ENCODE measurements at regions not wholly inside any gene's neighbourhood (a gene's known extent, or its start where the extent isn't known, plus 50 kb on each side); places are given as distances from the start of the nearest gene placed in this dataset.

DNA sequence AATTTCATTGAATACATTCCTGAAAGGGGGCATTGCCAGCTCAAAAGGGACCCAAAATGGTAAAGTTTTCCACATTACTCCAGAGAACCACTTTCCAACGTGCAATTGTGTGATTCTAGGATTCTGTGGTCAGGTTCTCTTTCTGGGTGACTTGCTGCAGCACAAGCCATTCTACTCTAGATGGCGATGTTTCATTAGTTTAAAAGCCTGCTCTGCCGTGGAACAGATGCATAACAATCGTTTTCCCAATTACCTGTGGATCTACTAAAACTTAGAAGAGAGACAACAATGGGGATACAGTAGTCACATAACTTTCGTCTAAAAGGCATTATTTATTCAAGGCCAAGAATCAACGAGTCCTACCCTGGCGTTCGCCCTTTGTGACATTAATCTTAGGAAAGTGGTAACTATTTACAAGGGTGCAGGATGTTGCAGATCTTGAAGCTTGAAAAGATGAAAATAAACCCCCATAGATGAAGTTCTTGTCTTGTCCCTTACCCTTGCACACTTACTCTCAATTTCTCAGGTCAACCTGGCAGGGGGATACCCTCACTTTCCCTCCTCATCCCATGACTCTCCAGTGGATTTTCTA is 400.9 kb downstream of the SNAPC1 start:
- peak; percentile 42 for DNase-seq

GRCh38 chr14:62168564-62169155 is 406.4 kb downstream of the SNAPC1 start:
- DNase-seq, result no peak

- DNase-seq, result peak; percentile 75
These were observed 417.3 kb downstream of the SNAPC1 start for GRCh38 chr14:62179367-62180018.

DNA sequence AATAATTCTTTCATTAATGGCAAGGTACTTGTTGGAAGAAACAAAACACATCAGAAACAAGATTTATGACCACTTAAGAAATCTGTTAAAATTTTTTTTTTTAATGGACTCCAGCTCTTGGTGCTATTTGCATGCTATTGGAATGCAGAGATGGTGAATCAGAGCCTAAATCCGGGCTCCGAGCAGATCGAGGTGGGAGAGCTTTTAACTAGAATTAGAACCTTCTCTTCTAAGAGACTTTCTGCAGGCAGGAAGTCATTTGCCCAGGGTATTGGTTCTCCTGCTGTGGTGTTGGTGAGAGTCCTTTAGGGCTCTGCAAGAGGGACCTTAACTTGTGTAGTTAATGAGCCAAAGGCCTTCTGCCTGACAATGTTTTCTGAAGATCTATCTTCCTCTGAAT is 419.4 kb downstream of the SNAPC1 start:
- DNase-seq, result no peak

- peak; percentile 5 for DNase-seq
These were observed 422.9 kb downstream of the SNAPC1 start for GRCh38 chr14:62185078-62185477.

DNA sequence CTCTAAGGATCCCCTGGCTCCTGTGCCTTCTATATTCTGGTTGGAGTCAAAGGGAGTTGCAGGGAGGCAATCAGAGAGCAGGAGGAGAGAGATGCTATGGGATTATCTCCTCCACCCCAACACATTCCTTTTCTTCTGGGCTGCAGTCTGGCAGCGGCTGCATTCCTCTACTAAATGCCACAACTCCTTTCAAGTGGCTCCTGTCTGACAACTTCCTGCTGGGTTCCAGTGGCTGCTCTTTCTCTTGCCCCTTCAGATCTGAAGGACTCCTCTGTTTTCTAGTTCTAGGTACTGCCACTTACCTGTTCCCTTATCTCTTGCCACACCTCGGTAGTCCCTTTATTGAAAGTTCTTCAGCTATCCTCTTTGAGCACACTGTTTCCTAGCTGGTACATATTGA is 425.0 kb downstream of the SNAPC1 start:
- DNase-seq, result no peak

GRCh38 chr14:62189698-62190097 is 427.5 kb downstream of the SNAPC1 start:
- no peak for DNase-seq

DNA sequence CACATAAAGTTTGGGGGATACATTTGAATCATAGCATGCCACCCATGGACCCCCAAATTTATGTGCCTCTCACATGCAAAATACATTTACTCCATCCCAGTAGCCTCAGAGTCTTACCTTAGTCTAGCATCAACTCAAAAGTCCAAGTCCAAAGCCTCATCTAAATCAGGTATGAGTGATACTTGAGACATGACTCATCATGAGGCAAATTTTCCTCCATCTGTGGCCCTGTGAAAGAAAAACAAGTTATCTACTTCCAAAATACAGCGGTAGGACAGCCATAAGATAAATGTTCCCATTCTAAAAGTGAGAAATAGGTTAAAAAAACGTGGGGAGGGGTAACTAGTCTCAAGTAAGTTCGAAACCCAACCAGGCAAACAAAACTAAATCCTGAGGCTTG is 444.2 kb downstream of the SNAPC1 start:
- peak; percentile 13 for DNase-seq

DNA sequence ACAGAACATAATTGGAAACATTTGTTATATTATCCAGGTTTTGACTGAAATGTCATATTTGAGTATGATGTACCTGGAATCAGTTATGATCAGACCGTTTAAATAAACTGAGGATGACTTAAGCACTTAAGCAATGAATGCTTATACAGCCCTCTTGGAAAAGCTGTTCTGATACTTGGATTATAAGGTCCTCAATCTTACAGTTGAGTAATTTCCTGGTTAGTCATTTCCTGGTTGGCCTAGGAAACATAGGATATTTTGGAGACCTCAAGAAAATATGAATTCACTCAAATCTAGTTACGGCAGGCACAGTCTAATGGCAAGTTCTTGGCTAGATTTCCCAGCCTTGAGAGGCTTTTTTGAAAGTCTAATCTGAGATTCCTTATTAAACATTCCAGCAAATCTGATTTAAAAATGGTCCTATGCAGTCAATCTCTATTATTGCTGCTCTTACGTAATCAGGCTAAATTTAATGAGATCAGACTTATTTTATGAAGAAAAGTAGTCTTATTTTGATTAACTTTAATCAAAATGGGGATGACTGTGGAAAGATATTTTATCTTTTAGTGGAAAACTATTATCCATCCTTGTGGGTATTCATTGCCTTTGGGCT is 447.2 kb downstream of the SNAPC1 start:
- DNase-seq, result peak; percentile 71

- DNase-seq, result no peak
These were observed 451.3 kb downstream of the SNAPC1 start for GRCh38 chr14:62213516-62213915.

DNA sequence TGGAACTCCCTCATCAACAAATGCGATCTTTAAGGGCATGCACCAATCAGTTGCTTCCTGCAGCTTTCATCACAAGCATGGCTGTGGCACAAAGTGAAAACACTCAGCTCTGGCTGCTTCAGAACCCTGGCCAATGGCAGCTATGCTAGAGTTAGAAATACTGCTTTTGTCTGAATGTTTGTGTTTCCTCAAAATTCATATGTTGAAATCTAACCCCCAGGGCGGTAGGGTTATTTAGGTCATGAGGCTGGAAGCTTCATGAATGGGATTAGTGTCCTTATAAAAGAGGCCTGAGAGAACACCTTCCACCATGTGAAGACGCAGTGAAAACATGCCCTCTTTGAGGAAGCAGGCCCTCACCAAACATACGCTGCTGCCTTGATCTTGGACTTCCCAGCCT is 453.9 kb downstream of the SNAPC1 start:
- no peak for DNase-seq

DNA sequence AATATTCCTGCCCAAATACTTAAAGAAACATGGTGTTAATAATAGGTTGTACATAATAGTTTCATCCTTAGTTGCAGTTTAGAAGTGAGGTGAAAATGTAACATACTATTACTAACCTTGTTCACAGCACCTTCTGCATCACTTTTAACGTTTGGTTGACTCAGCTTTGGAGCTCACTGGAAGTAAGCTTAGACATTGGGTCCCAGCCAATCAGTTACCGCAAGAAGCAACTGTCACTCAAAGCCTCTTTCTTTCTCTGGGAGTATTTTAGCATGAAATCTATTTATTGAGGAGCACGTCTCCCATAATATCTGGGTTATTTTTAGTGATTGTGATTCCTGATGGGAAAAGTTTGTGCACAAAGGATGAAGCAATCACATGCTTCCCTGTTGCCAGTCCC is 472.6 kb downstream of the SNAPC1 start:
- DNase-seq, result no peak

DNA sequence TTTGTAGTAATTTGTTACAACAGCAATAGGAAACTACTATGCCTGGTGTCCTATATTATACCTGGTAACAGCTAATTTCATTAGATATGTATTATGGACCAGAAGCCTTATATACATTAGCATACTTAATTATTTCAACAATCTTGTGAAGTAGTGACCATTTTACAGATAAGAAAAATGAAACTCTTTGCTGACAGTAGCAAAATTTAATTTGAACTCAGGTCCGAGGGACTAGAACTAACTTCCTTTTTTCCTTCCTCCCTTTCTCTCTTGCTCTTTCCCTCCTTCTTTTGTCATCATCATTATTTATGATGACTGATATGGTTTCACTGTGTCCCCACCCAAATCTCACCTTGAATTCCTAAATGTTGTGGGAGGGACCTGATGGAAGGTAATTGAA is 482.0 kb downstream of the SNAPC1 start:
- DNase-seq, result no peak

DNA sequence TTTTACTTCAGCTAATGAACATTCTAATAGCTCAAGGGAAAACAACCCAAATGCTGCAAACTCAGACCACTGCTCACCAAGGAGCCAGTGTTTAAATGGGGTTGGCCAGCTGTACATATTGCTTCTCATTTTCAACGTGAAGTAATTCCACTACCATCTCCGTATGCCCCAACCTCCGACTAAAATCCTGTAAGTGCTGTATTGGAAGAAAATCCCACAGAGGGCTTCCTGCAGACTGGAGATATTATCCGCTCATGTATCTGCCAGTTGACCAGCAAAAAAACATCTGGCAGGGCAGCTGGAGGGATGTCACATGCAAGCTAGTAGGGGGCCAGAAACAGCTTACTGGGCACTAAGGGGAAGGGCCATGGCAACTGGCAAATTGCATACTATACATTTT is 485.0 kb downstream of the SNAPC1 start:
- no peak for DNase-seq

DNA sequence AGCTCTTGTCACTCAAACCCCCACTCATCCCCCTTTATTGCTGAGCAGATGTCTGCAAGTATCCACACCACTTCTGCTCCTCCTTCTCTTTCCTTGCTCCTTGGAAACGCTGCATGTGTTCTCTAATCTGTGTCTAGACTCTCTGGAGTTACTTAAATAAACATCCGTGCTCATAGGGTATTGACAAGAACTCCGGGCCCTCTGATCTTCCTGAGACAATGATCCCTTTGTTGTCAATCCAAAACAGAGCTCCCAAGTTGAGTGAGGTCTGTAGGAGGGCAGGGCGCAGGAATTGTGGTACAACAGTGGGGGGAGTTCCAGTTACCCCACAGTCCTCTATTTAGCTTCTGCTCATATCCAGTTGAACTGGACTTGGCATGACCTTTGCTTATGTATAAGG is 489.0 kb downstream of the SNAPC1 start:
- no peak for DNase-seq

GRCh38 chr14:62253171-62253570 is 491.0 kb downstream of the SNAPC1 start:
- DNase-seq, result no peak

GRCh38 chr14:62253911-62254310 is 491.7 kb downstream of the SNAPC1 start:
- DNase-seq, result no peak

DNA sequence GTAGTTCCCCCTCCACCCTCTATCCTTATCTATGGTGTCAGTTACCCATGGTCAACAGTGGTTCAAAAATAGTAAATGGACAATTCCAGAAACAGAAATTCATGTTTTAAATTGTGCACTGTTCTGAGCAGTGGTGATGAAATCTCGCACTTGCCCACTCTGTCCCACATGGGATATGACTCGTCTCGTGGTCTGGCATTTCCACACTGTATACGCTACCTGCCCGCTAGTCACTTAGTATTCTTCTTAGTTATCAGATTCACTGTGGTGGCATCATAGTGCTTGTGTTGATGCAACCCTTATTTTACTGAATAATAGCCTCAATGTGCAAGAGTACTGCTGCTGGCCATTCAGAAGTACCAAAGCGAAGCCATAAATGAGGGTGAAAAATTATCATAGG is 507.0 kb downstream of the SNAPC1 start:
- no peak for DNase-seq

DNA sequence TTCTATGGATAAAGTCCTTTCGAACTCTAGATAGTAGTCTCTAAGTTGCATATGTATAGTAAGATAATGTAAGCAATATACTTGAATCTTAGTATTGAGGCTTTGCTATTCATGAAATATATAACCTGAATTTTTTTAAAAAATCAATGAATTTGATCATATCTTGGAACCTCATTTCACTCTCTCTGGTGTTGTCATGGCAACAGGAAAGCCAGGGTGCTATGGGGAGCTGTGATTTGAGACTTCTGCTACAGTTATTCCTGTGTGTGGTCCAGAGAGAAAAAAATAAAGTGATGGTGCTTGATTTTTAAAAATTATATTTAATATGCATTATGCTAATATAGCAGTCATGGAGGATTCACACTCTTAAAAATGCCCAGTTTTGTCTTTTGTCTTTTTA is 508.0 kb downstream of the SNAPC1 start:
- no peak for DNase-seq

DNA sequence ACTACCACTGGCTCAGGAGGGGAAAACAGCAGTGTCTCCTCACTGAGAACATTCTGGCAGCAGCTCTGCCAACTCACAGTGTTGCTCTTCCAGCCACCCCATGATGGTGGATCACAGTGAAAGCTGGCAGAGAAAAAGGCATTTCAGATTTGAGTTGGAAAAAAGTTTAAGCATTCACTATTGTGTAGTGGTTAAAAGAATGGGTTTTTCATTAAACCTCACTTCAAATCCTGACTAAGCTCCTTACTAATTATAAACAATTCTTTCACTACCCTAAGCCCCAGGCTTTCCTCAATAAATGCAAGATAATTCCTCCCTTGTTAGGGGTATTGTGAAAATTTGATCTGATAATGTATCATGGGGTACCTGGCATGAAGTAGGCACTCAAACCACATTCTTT is 518.1 kb downstream of the SNAPC1 start:
- DNase-seq, result no peak

DNA sequence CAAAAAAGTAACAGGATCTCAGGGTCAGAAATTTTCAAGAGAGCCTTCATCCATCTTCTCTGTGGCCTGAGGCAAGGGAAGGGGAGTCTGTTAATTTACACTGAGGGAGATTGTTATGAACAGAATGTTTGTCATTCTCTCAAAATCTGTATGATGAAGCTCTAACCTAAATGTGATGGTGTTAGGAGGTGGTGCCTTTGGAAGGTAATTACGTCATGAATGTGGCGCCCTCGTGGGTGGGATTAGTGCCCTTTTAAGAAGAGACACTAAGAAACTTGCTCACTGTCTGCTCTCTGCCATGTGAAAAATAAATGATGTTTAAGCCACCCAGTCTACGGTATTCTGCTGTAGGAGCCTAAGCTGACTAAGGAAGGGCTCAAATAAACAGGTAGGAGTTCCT is 521.6 kb downstream of the SNAPC1 start:
- no peak for DNase-seq

GRCh38 chr14:62289471-62289870 is 527.3 kb downstream of the SNAPC1 start:
- DNase-seq, result peak; percentile 2

GRCh38 chr14:62301080-62301479 is 538.9 kb downstream of the SNAPC1 start:
- DNase-seq, result no peak

DNA sequence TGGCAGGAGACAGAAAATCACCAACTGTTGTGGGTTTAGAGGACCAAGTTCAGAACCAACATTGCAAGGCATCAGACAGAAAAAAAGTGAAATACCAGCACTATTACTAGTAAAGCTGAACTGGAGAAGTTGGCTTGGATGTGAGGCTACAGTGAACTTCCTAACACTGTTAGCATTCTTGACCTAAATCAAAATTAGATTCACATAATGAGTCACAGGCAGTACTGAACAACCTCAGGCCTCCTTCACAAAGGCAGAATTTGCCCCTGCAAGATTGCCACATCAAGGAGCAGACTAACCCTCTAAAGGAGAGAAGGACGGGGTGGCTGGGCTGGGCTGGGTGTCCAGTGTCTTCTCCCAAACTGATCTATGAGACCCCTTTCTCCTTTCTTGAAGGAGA is 539.7 kb downstream of the SNAPC1 start:
- no peak for DNase-seq

Data from fibroblast of skin of scalp (primary cell).